ENCODE measurements at regions not wholly inside any gene's neighbourhood (a gene's known extent, or its start where the extent isn't known, plus 50 kb on each side); places are given as distances from the start of the nearest gene placed in this dataset.

GRCh38 chr17:71383091-71383490 lies 737.7 kb upstream of the SOX9 start:
- TF ChIP-seq, protein P1, sequence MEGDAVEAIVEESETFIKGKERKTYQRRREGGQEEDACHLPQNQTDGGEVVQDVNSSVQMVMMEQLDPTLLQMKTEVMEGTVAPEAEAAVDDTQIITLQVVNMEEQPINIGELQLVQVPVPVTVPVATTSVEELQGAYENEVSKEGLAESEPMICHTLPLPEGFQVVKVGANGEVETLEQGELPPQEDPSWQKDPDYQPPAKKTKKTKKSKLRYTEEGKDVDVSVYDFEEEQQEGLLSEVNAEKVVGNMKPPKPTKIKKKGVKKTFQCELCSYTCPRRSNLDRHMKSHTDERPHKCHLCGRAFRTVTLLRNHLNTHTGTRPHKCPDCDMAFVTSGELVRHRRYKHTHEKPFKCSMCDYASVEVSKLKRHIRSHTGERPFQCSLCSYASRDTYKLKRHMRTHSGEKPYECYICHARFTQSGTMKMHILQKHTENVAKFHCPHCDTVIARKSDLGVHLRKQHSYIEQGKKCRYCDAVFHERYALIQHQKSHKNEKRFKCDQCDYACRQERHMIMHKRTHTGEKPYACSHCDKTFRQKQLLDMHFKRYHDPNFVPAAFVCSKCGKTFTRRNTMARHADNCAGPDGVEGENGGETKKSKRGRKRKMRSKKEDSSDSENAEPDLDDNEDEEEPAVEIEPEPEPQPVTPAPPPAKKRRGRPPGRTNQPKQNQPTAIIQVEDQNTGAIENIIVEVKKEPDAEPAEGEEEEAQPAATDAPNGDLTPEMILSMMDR (IDR thresholded peaks at IDR 0.05; ENCODE audit: poor library complexity), result no peak
- TF ChIP-seq EZH2 (IDR thresholded peaks at IDR 0.05; ENCODE audit: borderline replicate concordance) (no peak), EZH2phosphoT487 (IDR thresholded peaks at IDR 0.05; ENCODE audit: low read depth, severe bottlenecking, unreplicated experiment) (no peak)

Measured in hepatocyte (in vitro differentiated cells).